Endothelial cell of umbilical vein (primary cell): ENCODE measurements at regions not wholly inside any gene's neighbourhood (a gene's known extent, or its start where the extent isn't known, plus 50 kb on each side); places are given as distances from the start of the nearest gene placed in this dataset.
A peak's percentile ranks its signal among the peaks of the same experiment; 100 is the strongest.

Experiments
- BruUV-seq: library from RNA; stranded (reverse); fragments of 400-500 nt; replicated peaks from 2 replicates; lab custom pipeline; 2021; lab: Mats Ljungman, UMichigan
- CTCF ChIA-PET: fragments of 300-600, 350-600 bp; sonication (Branson Sonifier 250); formaldehyde crosslinking; loops from one replicate; lab custom pipeline; 2021; ENCODE audit warnings: antibody characterized with exemption, inconsistent platforms; lab: Charles Lee
- POLR2A ChIA-PET: fragments of 300-600, 350-600 bp; sonication (Branson Sonifier 250); formaldehyde crosslinking; loops from one replicate; lab custom pipeline; 2021; ENCODE audit warnings: antibody characterized with exemption, inconsistent platforms; lab: Charles Lee
- DNase-seq: peaks from one replicate; pipeline ENCODE4 v3.0.0-alpha.2; 2011; ENCODE audit warnings: low read depth, low spot score
- FAIRE-seq: peaks from 2 replicates; lab custom pipeline; 2011; peaks lifted over from hg19 to GRCh38; lab: Jason Lieb, UNC
- H2AFZ ChIP-seq: 2 replicates; pipeline ENCODE4 v1.6.0; 2012; ENCODE audit warnings: low read depth, low read length, control low read depth, inconsistent platforms
- H3K27ac ChIP-seq: 2 replicates; pipeline ENCODE4 v1.5.1; 2011; ENCODE audit warnings: low read depth, mild to moderate bottlenecking, control low read depth, low read length, moderate library complexity; ENCODE audit not compliant: insufficient read depth
- H3K27me3 ChIP-seq, 2 experiments: 2 replicates each; pipeline versions ENCODE4 v1.6.0 to v1.6.1; 2011; ENCODE audit warnings: low read length in 2 of 2, mixed read lengths in 1 of 2; ENCODE audit not compliant: control insufficient read depth in 2 of 2, insufficient read depth in 2 of 2
- H3K36me3 ChIP-seq, 2 experiments: 2 replicates in 1 of 2; 3 replicates in 1 of 2; pipeline ENCODE4 v1.5.1; 2011; ENCODE audit warnings: low read length in 2 of 2, mild to moderate bottlenecking in 1 of 2, moderate library complexity in 1 of 2; ENCODE audit not compliant: control insufficient read depth in 2 of 2, insufficient read depth in 2 of 2; ENCODE audit errors: extremely low read depth in 1 of 2
- H3K4me1 ChIP-seq: 3 replicates; pipeline ENCODE4 v1.5.1; 2011; ENCODE audit warnings: mild to moderate bottlenecking, low read length; ENCODE audit not compliant: control insufficient read depth, insufficient read depth; ENCODE audit errors: extremely low read depth
- H3K4me2 ChIP-seq: 2 replicates; pipeline ENCODE4 v1.6.1; 2011; ENCODE audit warnings: low read length, control low read depth, mixed read lengths; ENCODE audit not compliant: insufficient read depth
- H3K4me3 ChIP-seq, 3 experiments: fragments of 200-600 bp in 1 of 3; sonication (generic), shearing (Covaris generic) in 1 of 3; replicated peaks in 1 of 3; 2 replicates each; pipeline ENCODE4 v1.5.1; 2011 to 2016; ENCODE audit warnings: control low read depth in 3 of 3, low read length in 3 of 3, mild to moderate bottlenecking in 2 of 3, inconsistent platforms in 1 of 3, low read depth in 1 of 3, moderate library complexity in 1 of 3; ENCODE audit not compliant: insufficient read depth in 1 of 3
- H3K79me2 ChIP-seq: 2 replicates; pipeline ENCODE4 v1.6.0; 2012; ENCODE audit warnings: low read length, inconsistent platforms; ENCODE audit not compliant: control insufficient read depth, insufficient read depth
- H3K9ac ChIP-seq: replicated peaks from 2 replicates; pipeline ENCODE3; 2011; ENCODE audit warnings: low read length, control low read depth; ENCODE audit not compliant: insufficient read depth; ENCODE audit errors: extremely low read depth
- H3K9me1 ChIP-seq: replicated peaks from 3 replicates; pipeline ENCODE4 v1.6.0; 2011; ENCODE audit warnings: mild to moderate bottlenecking, low read length; ENCODE audit not compliant: control insufficient read depth, insufficient read depth; ENCODE audit errors: extremely low read depth
- H3K9me3 ChIP-seq: replicated peaks from 2 replicates; pipeline ENCODE4 v1.5.1; 2012; ENCODE audit warnings: low read length, inconsistent platforms; ENCODE audit not compliant: control insufficient read depth, insufficient read depth
- H4K20me1 ChIP-seq: replicated peaks from 2 replicates; pipeline ENCODE3; 2011; ENCODE audit warnings: mild to moderate bottlenecking, low read length; ENCODE audit not compliant: control insufficient read depth, insufficient read depth; ENCODE audit errors: extremely low read depth
- EZH2 ChIP-seq: IDR thresholded peaks from 2 replicates; pipeline ENCODE4 v1.6.1; 2012; ENCODE audit warnings: borderline replicate concordance, low read depth, mild to moderate bottlenecking, moderate library complexity, low read length, inconsistent platforms; ENCODE audit not compliant: severe bottlenecking
- FOS ChIP-seq: IDR thresholded peaks from 2 replicates; pipeline ENCODE4 v1.6.1; 2011; ENCODE audit warnings: mild to moderate bottlenecking, low read length, moderate library complexity, borderline replicate concordance; ENCODE audit not compliant: insufficient read depth
- GATA2 ChIP-seq: IDR thresholded peaks from 2 replicates; pipeline ENCODE4 v1.7.0; 2011; ENCODE audit warnings: low read depth, mild to moderate bottlenecking, moderate library complexity, mixed read lengths, low read length; ENCODE audit not compliant: insufficient read length, insufficient read depth
- JUN ChIP-seq: IDR thresholded peaks from 2 replicates; pipeline ENCODE4 v1.6.1; 2011; ENCODE audit warnings: borderline replicate concordance, low read depth; ENCODE audit not compliant: insufficient read length, insufficient read depth
- MYC ChIP-seq: IDR thresholded peaks from one replicate; pipeline ENCODE4 v1.6.1; 2011; ENCODE audit warnings: mild to moderate bottlenecking, low read depth, low read length
- POLR2A ChIP-seq: IDR thresholded peaks from 2 replicates; pipeline ENCODE4 v1.6.1; 2012; ENCODE audit warnings: low read depth, mild to moderate bottlenecking, control low read depth, low read length
- POLR2AphosphoS5 ChIP-seq: IDR thresholded peaks from 2 replicates; pipeline ENCODE4 v1.6.1; 2012; ENCODE audit warnings: low read depth, mild to moderate bottlenecking, control low read depth, low read length, moderate library complexity; ENCODE audit not compliant: insufficient read depth
- dilution Hi-C: fragments of 300-500 bp; cut with MboI; formaldehyde crosslinking; loops from one replicate; pipeline ENCODE4 v1.15.0; 2019; ENCODE audit warnings: low sequenced_read_pairs; ENCODE audit not compliant: extremely low pct_ligation_motif_present
- intact Hi-C: fragments of 100-400 bp; cut with micrococcal nuclease; formaldehyde crosslinking; loops from one replicate; pipeline ENCODE4 v1.10.0; 2022
- TF ChIP-seq, protein P1 (sequence below), 2 donors: IDR thresholded peaks; 1 replicate in 1 of 2; 2 replicates in 1 of 2; pipeline ENCODE4 v1.5.1; 2011; ENCODE audit warnings: low read length in 2 of 2, mild to moderate bottlenecking in 2 of 2, moderate library complexity in 2 of 2, control low read depth in 1 of 2, inconsistent platforms in 1 of 2, low read depth in 1 of 2; ENCODE audit not compliant: insufficient read depth in 1 of 2; ENCODE audit errors: extremely low read depth in 1 of 2
- TF ChIP-seq, protein P2 (sequence below): IDR thresholded peaks from 2 replicates; pipeline ENCODE4 v1.6.1; 2011; ENCODE audit not compliant: insufficient read depth, insufficient read length

GRCh38 chr7:47038621-47039020 lies 543.3 kb downstream of the TNS3 start:
- ChIA-PET POLR2A (no interaction called here), CTCF (no interaction called here)
- intact Hi-C loops (loop anchor here (2.0 to 5.0 kb wide), 2 partner anchors 256 to 286 kb away; no protein-coding TSS in a partner anchor), dilution Hi-C loops (no loop called here)
- Histone ChIP-seq H3K27ac (no peak overlapping the region), H3K9me1 (no peaks in the 10 kb centered on the region), H3K4me2 (no peak overlapping the region), H3K27me3 (no peaks in the 10 kb centered on the region), H3K9ac (no peak overlapping the region), H4K20me1 (no peaks in the 10 kb centered on the region), H3K9me3 (no peaks in the 10 kb centered on the region), H3K4me3 (no peak overlapping the region), H3K4me1 (peaks cover 24% of the 10 kb centered on the region), H3K79me2 (no peaks in the 10 kb centered on the region), H2AFZ (peak overlapping the region; percentile 23), H3K36me3 (no peaks in the 10 kb centered on the region)
- DNase-seq: peak; percentile 46
- no peak for TF ChIP-seq GATA2
- no peak for TF ChIP-seq FOS
- no peak for TF ChIP-seq POLR2A
- TF ChIP-seq POLR2AphosphoS5: no peak
- no peak for TF ChIP-seq JUN
- TF ChIP-seq, protein P1, sequence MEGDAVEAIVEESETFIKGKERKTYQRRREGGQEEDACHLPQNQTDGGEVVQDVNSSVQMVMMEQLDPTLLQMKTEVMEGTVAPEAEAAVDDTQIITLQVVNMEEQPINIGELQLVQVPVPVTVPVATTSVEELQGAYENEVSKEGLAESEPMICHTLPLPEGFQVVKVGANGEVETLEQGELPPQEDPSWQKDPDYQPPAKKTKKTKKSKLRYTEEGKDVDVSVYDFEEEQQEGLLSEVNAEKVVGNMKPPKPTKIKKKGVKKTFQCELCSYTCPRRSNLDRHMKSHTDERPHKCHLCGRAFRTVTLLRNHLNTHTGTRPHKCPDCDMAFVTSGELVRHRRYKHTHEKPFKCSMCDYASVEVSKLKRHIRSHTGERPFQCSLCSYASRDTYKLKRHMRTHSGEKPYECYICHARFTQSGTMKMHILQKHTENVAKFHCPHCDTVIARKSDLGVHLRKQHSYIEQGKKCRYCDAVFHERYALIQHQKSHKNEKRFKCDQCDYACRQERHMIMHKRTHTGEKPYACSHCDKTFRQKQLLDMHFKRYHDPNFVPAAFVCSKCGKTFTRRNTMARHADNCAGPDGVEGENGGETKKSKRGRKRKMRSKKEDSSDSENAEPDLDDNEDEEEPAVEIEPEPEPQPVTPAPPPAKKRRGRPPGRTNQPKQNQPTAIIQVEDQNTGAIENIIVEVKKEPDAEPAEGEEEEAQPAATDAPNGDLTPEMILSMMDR (IDR thresholded peaks at IDR 0.05; ENCODE audit: extremely low read depth in 1 of 2, insufficient read depth in 1 of 2, low read depth in 1 of 2, low read length in 2 of 2): no peak
- TF ChIP-seq, protein P2, sequence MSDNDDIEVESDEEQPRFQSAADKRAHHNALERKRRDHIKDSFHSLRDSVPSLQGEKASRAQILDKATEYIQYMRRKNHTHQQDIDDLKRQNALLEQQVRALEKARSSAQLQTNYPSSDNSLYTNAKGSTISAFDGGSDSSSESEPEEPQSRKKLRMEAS: no peak
- TF ChIP-seq MYC: no peak
- no peak for TF ChIP-seq EZH2
- no peak for FAIRE-seq
- BruUV-seq: no TSS peak
